Ovary (tissue), 3 donors: ENCODE measurements at regions not wholly inside any gene's neighbourhood (a gene's known extent, or its start where the extent isn't known, plus 50 kb on each side); places are given as distances from the start of the nearest gene placed in this dataset.

Source experiments
- CTCF ChIP-seq, 3 donors: fragments of 450-650 bp in 2 of 3; fragments of 200-600 bp in 1 of 3; IDR thresholded peaks; one replicate each; pipeline versions ENCODE4 v1.5.1 to v1.8.0; 2016 to 2022; ENCODE audit warnings: antibody characterized with exemption in 3 of 3, mild to moderate bottlenecking in 1 of 3
- EP300 ChIP-seq: sonication (generic); formaldehyde crosslinking; IDR thresholded peaks from one replicate; pipeline ENCODE4 v1.6.1; 2017; ENCODE audit warnings: antibody characterized with exemption
- POLR2A ChIP-seq: fragments of 450-650 bp; IDR thresholded peaks from one replicate; pipeline ENCODE4 v1.6.1; 2017; ENCODE audit warnings: antibody characterized with exemption, mild to moderate bottlenecking, moderate library complexity
- donor health status: DM: no; HTN: no; CAD: no.

GRCh38 chr16:80305410-80305809, 235.4 kb upstream of the DYNLRB2 start:
- TF ChIP-seq CTCF (IDR thresholded peaks at IDR 0.05) (no peak), EP300 (no peak), POLR2A (no peak)
